ENCODE measurements at regions not wholly inside any gene's neighbourhood (a gene's known extent, or its start where the extent isn't known, plus 50 kb on each side); places are given as distances from the start of the nearest gene placed in this dataset.
"Not testable (repeated sequence)": the region's sequence is repeated elsewhere in the genome, so short reads cannot be mapped to it uniquely, and the experiment has no call there.

- no peak overlapping the region for H3K27ac Mint-ChIP-seq
- no peaks in the 10 kb centered on the region for H3K36me3 Mint-ChIP-seq
- CTCF ChIA-PET: no interaction called here
- peaks cover 4% of the 10 kb centered on the region for H3K9me3 Mint-ChIP-seq
- no peak for DNase-seq
- H3K4me1 Mint-ChIP-seq: no peaks in the 10 kb centered on the region
- no peak overlapping the region for H3K4me3 Mint-ChIP-seq
- no peaks in the 10 kb centered on the region for H3K27me3 Mint-ChIP-seq
Observed at GRCh38 chr4:160399826-160400225, 1296.9 kb downstream of the RAPGEF2 start.

- peaks cover 1% of the 10 kb centered on the region for H3K9me3 Mint-ChIP-seq
- H3K4me1 Mint-ChIP-seq: no peaks in the 10 kb centered on the region
- no peak overlapping the region for H3K27ac Mint-ChIP-seq
- no peaks in the 10 kb centered on the region for H3K27me3 Mint-ChIP-seq
- no peak overlapping the region for H3K4me3 Mint-ChIP-seq
- CTCF ChIA-PET: no interaction called here
- DNase-seq: no peak
- H3K36me3 Mint-ChIP-seq: no peaks in the 10 kb centered on the region
Observed at GRCh38 chr4:160403081-160403480, 1300.2 kb downstream of the RAPGEF2 start.

- no peaks in the 10 kb centered on the region for H3K36me3 Mint-ChIP-seq
- peaks cover 3% of the 10 kb centered on the region for H3K9me3 Mint-ChIP-seq
- no peaks in the 10 kb centered on the region for H3K4me1 Mint-ChIP-seq
- no peak overlapping the region for H3K4me3 Mint-ChIP-seq
- CTCF ChIA-PET: no interaction called here
- no peak for DNase-seq
- no peak overlapping the region for H3K27ac Mint-ChIP-seq
- H3K27me3 Mint-ChIP-seq: no peaks in the 10 kb centered on the region
Observed at GRCh38 chr4:160406263-160406825, 1303.5 kb downstream of the RAPGEF2 start.

- H3K4me1 Mint-ChIP-seq: no peaks in the 10 kb centered on the region
- CTCF ChIA-PET: no interaction called here
- H3K27ac Mint-ChIP-seq: no peak overlapping the region
- peaks cover 6% of the 10 kb centered on the region for H3K9me3 Mint-ChIP-seq
- H3K36me3 Mint-ChIP-seq: no peaks in the 10 kb centered on the region
- no peak for DNase-seq
- no peak overlapping the region for H3K4me3 Mint-ChIP-seq
- H3K27me3 Mint-ChIP-seq: no peaks in the 10 kb centered on the region
Observed at GRCh38 chr4:160414496-160414895, 1311.6 kb downstream of the RAPGEF2 start.

GRCh38 chr4:160423879-160424451 lies 1321.1 kb downstream of the RAPGEF2 start:
- Mint-ChIP-seq H3K27ac (no peak overlapping the region), H3K4me1 (no peaks in the 10 kb centered on the region), H3K27me3 (no peaks in the 10 kb centered on the region), H3K36me3 (no peaks in the 10 kb centered on the region), H3K4me3 (no peak overlapping the region), H3K9me3 (peaks cover 8% of the 10 kb centered on the region)
- CTCF ChIA-PET: no interaction called here
- no peak for DNase-seq

GRCh38 chr4:160426233-160426632 lies 1323.4 kb downstream of the RAPGEF2 start:
- Mint-ChIP-seq H3K36me3 (no peaks in the 10 kb centered on the region), H3K4me3 (no peak overlapping the region), H3K9me3 (peaks cover 15% of the 10 kb centered on the region), H3K27me3 (no peaks in the 10 kb centered on the region), H3K4me1 (no peaks in the 10 kb centered on the region), H3K27ac (no peak overlapping the region)
- no peak for DNase-seq
- CTCF ChIA-PET: no interaction called here

- H3K4me1 Mint-ChIP-seq: no peaks in the 10 kb centered on the region
Observed at GRCh38 chr4:160450876-160451275, 1348.0 kb downstream of the RAPGEF2 start.

GRCh38 chr4:160481696-160482690 lies 1379.1 kb downstream of the RAPGEF2 start:
- H3K36me3 Mint-ChIP-seq, DNase-seq, H3K27ac Mint-ChIP-seq, CTCF ChIA-PET, H3K4me1 Mint-ChIP-seq, H3K27me3 Mint-ChIP-seq, H3K4me3 Mint-ChIP-seq, H3K9me3 Mint-ChIP-seq: not testable (repeated sequence)

More at GRCh38 chr4:160450876-160451275, 1348.0 kb downstream of the RAPGEF2 start:
- DNase-seq: no peak
- Mint-ChIP-seq H3K27ac (no peak overlapping the region), H3K4me3 (no peak overlapping the region), H3K36me3 (no peaks in the 10 kb centered on the region), H3K9me3 (peaks cover 3% of the 10 kb centered on the region), H3K27me3 (no peaks in the 10 kb centered on the region)
- CTCF ChIA-PET: no interaction called here

- CTCF ChIA-PET: no interaction called here
- H3K27me3 Mint-ChIP-seq: no peaks in the 10 kb centered on the region
- peaks cover 4% of the 10 kb centered on the region for H3K9me3 Mint-ChIP-seq
- H3K27ac Mint-ChIP-seq: no peak overlapping the region
- DNase-seq: no peak
- no peak overlapping the region for H3K4me3 Mint-ChIP-seq
- no peaks in the 10 kb centered on the region for H3K36me3 Mint-ChIP-seq
- no peaks in the 10 kb centered on the region for H3K4me1 Mint-ChIP-seq
Observed at GRCh38 chr4:160485071-160485687, 1382.3 kb downstream of the RAPGEF2 start.

GRCh38 chr4:160492181-160492580 lies 1389.3 kb downstream of the RAPGEF2 start:
- Mint-ChIP-seq H3K9me3 (peaks cover 10% of the 10 kb centered on the region), H3K27ac (no peak overlapping the region)

GRCh38 chr4:160493206-160493605 lies 1390.3 kb downstream of the RAPGEF2 start:
- Mint-ChIP-seq H3K27me3 (no peaks in the 10 kb centered on the region), H3K9me3 (peaks cover 10% of the 10 kb centered on the region), H3K4me3 (no peak overlapping the region), H3K27ac (no peak overlapping the region), H3K4me1 (no peaks in the 10 kb centered on the region), H3K36me3 (no peaks in the 10 kb centered on the region)
- CTCF ChIA-PET: no interaction called here
- no peak for DNase-seq

More at GRCh38 chr4:160492181-160492580, 1389.3 kb downstream of the RAPGEF2 start:
- Mint-ChIP-seq H3K27me3 (no peaks in the 10 kb centered on the region), H3K4me3 (no peak overlapping the region), H3K4me1 (no peaks in the 10 kb centered on the region), H3K36me3 (no peaks in the 10 kb centered on the region)
- CTCF ChIA-PET: no interaction called here
- no peak for DNase-seq

- Mint-ChIP-seq H3K36me3 (no peaks in the 10 kb centered on the region), H3K27ac (no peak overlapping the region), H3K4me3 (no peak overlapping the region), H3K9me3 (peaks cover 13% of the 10 kb centered on the region), H3K27me3 (no peaks in the 10 kb centered on the region), H3K4me1 (no peaks in the 10 kb centered on the region)
- DNase-seq: no peak
- CTCF ChIA-PET: no interaction called here
Observed at GRCh38 chr4:160495356-160495755, 1392.5 kb downstream of the RAPGEF2 start.

- Mint-ChIP-seq H3K4me3 (no peak overlapping the region), H3K9me3 (peaks cover 4% of the 10 kb centered on the region), H3K27ac (no peak overlapping the region), H3K27me3 (no peaks in the 10 kb centered on the region), H3K4me1 (no peaks in the 10 kb centered on the region), H3K36me3 (no peaks in the 10 kb centered on the region)
- no peak for DNase-seq
- CTCF ChIA-PET: no interaction called here
Observed at GRCh38 chr4:160498211-160498610, 1395.3 kb downstream of the RAPGEF2 start.

GRCh38 chr4:160505724-160506123 lies 1402.8 kb downstream of the RAPGEF2 start:
- Mint-ChIP-seq H3K36me3 (no peaks in the 10 kb centered on the region), H3K9me3 (peaks cover 4% of the 10 kb centered on the region), H3K27ac (no peak overlapping the region), H3K4me1 (no peaks in the 10 kb centered on the region), H3K4me3 (no peak overlapping the region), H3K27me3 (no peaks in the 10 kb centered on the region)
- DNase-seq: no peak
- CTCF ChIA-PET: no interaction called here

Measured in activated naive CD4-positive, alpha-beta T cell treated with anti-CD3 and anti-CD28 coated beads, Interleukin-2, amount 10 ng/mL, durations not matched to agents 7 days and 5 days (primary cell).